KMS-11 (cell line): ENCODE measurements at regions not wholly inside any gene's neighbourhood (a gene's known extent, or its start where the extent isn't known, plus 50 kb on each side); places are given as distances from the start of the nearest gene placed in this dataset.

Source experiments
- H2AFZ ChIP-seq: fragments of 200-600 bp; sonication (generic); 2 replicates; pipeline ENCODE4 v1.6.1; 2016; ENCODE audit warnings: antibody characterized with exemption, mixed run types, low read depth
- H3K27ac ChIP-seq: fragments of 200-600 bp; sonication (generic); 2 replicates; pipeline ENCODE4 v1.6.1; 2016; ENCODE audit warnings: mild to moderate bottlenecking, mixed run types
- H3K27me3 ChIP-seq: fragments of 200-600 bp; sonication (generic); 2 replicates; pipeline ENCODE4 v1.6.1; 2017; ENCODE audit warnings: mild to moderate bottlenecking, low read depth, mixed run types, moderate library complexity; ENCODE audit not compliant: insufficient read depth
- H3K36me3 ChIP-seq: fragments of 200-600 bp; sonication (generic); 2 replicates; pipeline ENCODE4 v1.6.1; 2017; ENCODE audit warnings: mild to moderate bottlenecking, mixed run types; ENCODE audit not compliant: insufficient read depth
- H3K4me1 ChIP-seq: fragments of 200-600 bp; sonication (generic); 2 replicates; pipeline ENCODE4 v1.6.1; 2016; ENCODE audit warnings: mild to moderate bottlenecking, low read depth, mixed run types; ENCODE audit not compliant: poor library complexity, severe bottlenecking
- H3K4me2 ChIP-seq: fragments of 200-600 bp; sonication (generic); 2 replicates; pipeline ENCODE4 v1.7.0; 2016; ENCODE audit warnings: mild to moderate bottlenecking, mixed run types
- H3K4me3 ChIP-seq: fragments of 200-600 bp; sonication (generic); IDR thresholded peaks from 2 replicates; pipeline ENCODE4 v1.6.1; 2017; ENCODE audit warnings: low read depth, low read length, mixed read lengths; ENCODE audit not compliant: insufficient read depth
- H3K79me2 ChIP-seq: fragments of 200-600 bp; sonication (generic); 2 replicates; pipeline ENCODE4 v1.6.1; 2016; ENCODE audit warnings: low read depth, mixed run types; ENCODE audit not compliant: insufficient read depth
- H3K9ac ChIP-seq: fragments of 200-600 bp; sonication (generic); 2 replicates; pipeline ENCODE4 v1.6.1; 2016; ENCODE audit warnings: mild to moderate bottlenecking, mixed run types
- H4K20me1 ChIP-seq: fragments of 200-600 bp; sonication (generic); 2 replicates; pipeline ENCODE4 v1.6.1; 2016; ENCODE audit warnings: mild to moderate bottlenecking, mixed run types; ENCODE audit not compliant: insufficient read depth
- TF ChIP-seq, protein P1 (sequence below): fragments of 200-600 bp; sonication (generic); conservative IDR thresholded peaks from 2 replicates; pipeline ENCODE4 v1.6.1; 2017; ENCODE audit warnings: low read depth, mild to moderate bottlenecking, antibody characterized with exemption, low read length, moderate library complexity, mixed read lengths

DNA sequence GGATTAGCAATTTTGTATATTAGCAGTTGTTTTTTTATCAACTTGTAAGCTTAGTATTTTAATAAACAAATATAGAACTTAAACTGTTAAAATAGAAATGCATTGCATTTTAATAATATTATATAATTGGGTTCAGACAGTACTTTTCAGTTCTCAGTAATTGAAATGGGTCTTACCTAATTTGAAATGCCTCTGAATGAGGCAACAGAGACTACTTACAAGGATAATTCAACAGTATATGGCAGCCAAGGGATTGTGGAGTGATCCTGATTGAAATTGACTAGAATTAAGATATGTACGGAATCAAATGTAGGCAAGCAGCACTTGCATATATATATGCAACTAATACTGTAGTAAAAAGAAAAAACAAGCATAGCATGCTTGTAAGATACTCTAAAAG, 1503.9 kb upstream of the MIR17HG start:
- no peaks in the 10 kb centered on the region for H3K36me3 ChIP-seq
- H3K4me3 ChIP-seq, result no peak overlapping the region
- no peak overlapping the region for H3K9ac ChIP-seq
- H3K27ac ChIP-seq, result no peak overlapping the region
- no peaks in the 10 kb centered on the region for H3K4me1 ChIP-seq
- no peaks in the 10 kb centered on the region for H4K20me1 ChIP-seq
- H3K4me2 ChIP-seq, result no peak overlapping the region
- H3K79me2 ChIP-seq, result no peaks in the 10 kb centered on the region
- TF ChIP-seq, protein P1, sequence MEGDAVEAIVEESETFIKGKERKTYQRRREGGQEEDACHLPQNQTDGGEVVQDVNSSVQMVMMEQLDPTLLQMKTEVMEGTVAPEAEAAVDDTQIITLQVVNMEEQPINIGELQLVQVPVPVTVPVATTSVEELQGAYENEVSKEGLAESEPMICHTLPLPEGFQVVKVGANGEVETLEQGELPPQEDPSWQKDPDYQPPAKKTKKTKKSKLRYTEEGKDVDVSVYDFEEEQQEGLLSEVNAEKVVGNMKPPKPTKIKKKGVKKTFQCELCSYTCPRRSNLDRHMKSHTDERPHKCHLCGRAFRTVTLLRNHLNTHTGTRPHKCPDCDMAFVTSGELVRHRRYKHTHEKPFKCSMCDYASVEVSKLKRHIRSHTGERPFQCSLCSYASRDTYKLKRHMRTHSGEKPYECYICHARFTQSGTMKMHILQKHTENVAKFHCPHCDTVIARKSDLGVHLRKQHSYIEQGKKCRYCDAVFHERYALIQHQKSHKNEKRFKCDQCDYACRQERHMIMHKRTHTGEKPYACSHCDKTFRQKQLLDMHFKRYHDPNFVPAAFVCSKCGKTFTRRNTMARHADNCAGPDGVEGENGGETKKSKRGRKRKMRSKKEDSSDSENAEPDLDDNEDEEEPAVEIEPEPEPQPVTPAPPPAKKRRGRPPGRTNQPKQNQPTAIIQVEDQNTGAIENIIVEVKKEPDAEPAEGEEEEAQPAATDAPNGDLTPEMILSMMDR, result no peak
- no peak overlapping the region for H2AFZ ChIP-seq
- no peaks in the 10 kb centered on the region for H3K27me3 ChIP-seq

DNA sequence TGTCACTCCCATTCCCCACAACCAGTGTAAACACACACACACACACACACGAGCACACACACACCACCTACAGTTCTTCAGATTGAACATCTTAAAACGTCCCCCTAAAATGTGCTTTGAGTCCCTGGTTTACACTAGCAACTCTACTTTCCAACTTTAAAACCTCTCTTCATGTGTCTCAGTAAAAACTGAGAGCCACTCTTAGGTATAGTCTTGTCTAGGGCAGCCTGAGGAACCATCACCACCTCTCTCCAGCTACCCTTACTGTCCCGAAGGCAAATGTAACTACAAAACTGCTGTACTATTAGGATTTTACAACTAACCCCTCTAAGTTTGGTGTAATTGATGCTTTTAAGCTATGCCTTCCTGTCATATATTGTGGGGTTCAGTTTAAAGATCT, 1501.6 kb upstream of the MIR17HG start:
- no peaks in the 10 kb centered on the region for H3K27me3 ChIP-seq
- H3K36me3 ChIP-seq, result no peaks in the 10 kb centered on the region
- no peak overlapping the region for H3K4me2 ChIP-seq
- no peaks in the 10 kb centered on the region for H3K4me1 ChIP-seq
- H3K4me3 ChIP-seq, result no peak overlapping the region
- no peak overlapping the region for H2AFZ ChIP-seq
- no peaks in the 10 kb centered on the region for H3K79me2 ChIP-seq
- no peak overlapping the region for H3K27ac ChIP-seq
- no peak overlapping the region for H3K9ac ChIP-seq
- TF ChIP-seq, protein P1, result no peak
- H4K20me1 ChIP-seq, result no peaks in the 10 kb centered on the region

DNA sequence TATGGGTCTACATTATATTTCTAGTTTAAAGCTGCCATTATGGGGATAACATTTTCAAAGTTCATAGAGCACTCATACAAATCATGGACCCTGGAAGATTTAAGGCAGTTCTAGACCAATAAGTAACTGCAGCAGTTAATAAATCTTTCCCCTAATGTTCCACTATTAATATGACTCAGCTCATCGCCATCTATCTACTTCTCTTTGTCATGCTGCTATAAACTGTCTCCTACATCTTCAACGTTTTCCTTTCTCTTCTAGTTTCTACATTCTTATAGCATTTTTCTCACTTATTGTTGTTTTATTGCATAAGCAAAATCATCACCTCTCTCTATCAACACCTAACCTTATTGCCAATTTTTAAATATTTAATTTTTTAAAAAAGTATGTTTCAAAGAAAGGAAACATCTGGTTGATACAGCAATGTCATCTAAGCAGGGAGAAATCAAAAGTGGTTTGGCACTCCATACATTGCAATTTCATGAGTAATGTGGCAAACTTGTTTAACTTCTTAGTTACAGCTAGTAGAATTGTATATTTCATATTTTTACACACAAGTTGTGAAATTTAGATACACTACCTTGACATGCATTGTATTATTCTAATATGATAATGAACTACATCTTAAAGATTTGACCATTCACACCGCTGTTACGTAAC, 1500.4 kb upstream of the MIR17HG start:
- Histone ChIP-seq H3K79me2 (no peaks in the 10 kb centered on the region), H2AFZ (no peak overlapping the region), H4K20me1 (no peaks in the 10 kb centered on the region), H3K27ac (no peak overlapping the region), H3K9ac (no peak overlapping the region), H3K36me3 (no peaks in the 10 kb centered on the region), H3K27me3 (no peaks in the 10 kb centered on the region), H3K4me3 (no peak overlapping the region), H3K4me1 (no peaks in the 10 kb centered on the region), H3K4me2 (no peak overlapping the region)
- TF ChIP-seq, protein P1, result no peak

DNA sequence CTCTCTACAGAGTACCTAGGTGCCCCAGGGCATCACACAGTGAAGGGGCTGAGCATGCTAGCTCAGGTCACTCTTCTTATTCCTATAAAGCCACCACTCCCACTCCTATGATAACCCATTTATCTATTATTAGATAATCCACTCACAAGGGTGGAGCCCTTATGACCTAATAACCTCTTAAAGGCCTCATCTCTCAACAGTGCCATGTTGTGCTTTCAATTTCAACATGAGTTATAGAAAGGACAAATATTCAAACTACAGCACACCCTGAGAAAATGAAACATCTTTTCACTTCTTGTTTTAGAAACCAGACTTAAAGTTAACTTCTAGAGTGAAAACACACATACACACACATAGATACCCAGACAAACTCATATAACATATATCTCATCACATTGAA, 1494.9 kb upstream of the MIR17HG start:
- no peaks in the 10 kb centered on the region for H3K4me1 ChIP-seq
- no peak overlapping the region for H3K4me2 ChIP-seq
- no peaks in the 10 kb centered on the region for H3K27me3 ChIP-seq
- H2AFZ ChIP-seq, result no peak overlapping the region
- no peaks in the 10 kb centered on the region for H3K36me3 ChIP-seq
- no peaks in the 10 kb centered on the region for H3K79me2 ChIP-seq
- no peak overlapping the region for H3K27ac ChIP-seq
- H3K4me3 ChIP-seq, result no peak overlapping the region
- no peak overlapping the region for H3K9ac ChIP-seq
- TF ChIP-seq, protein P1, result no peak
- no peaks in the 10 kb centered on the region for H4K20me1 ChIP-seq
